ENCODE measurements at regions not wholly inside any gene's neighbourhood (a gene's known extent, or its start where the extent isn't known, plus 50 kb on each side); places are given as distances from the start of the nearest gene placed in this dataset.

- Histone ChIP-seq H3K27me3 (ENCODE audit: control insufficient read depth in 5 of 5, insufficient read depth in 4 of 5, low read length in 5 of 5) (peaks cover 0 to 9% (median 2%) of the 10 kb centered on the region in 5 donors), H3K4me1 (ENCODE audit: control insufficient read depth in 5 of 5, insufficient read depth in 5 of 5, low read length in 5 of 5) (no peaks in the 10 kb centered on the region), H3K27ac (ENCODE audit: low read depth, low read length) (no peak overlapping the region), H3K9me3 (ENCODE audit: control insufficient read depth in 5 of 5, low read length in 5 of 5) (no peaks in the 10 kb centered on the region), H3K36me3 (ENCODE audit: control insufficient read depth in 5 of 5, insufficient read depth in 5 of 5, low read length in 5 of 5) (no peaks in the 10 kb centered on the region), H3K4me3 (ENCODE audit: low read depth in 1 of 5, low read length in 5 of 5) (no peak overlapping the region), H3K9ac (ENCODE audit: low read length in 5 of 5) (no peak overlapping the region)
Measured at GRCh38 chr22:48685767-48686166, 1141.9 kb downstream of the BRD1 start.

GRCh38 chr22:48683640-48684039 is 1144.0 kb downstream of the BRD1 start:
- no peak overlapping the region for H3K9ac ChIP-seq (ENCODE audit: low read length in 5 of 5)
- H3K36me3 ChIP-seq (ENCODE audit: control insufficient read depth in 5 of 5, insufficient read depth in 5 of 5, low read length in 5 of 5) = no peaks in the 10 kb centered on the region
- no peak overlapping the region for H3K4me3 ChIP-seq (ENCODE audit: low read depth in 1 of 5, low read length in 5 of 5)
- no peaks in the 10 kb centered on the region for H3K4me1 ChIP-seq (ENCODE audit: control insufficient read depth in 5 of 5, insufficient read depth in 5 of 5, low read length in 5 of 5)
- no peaks in the 10 kb centered on the region for H3K9me3 ChIP-seq (ENCODE audit: control insufficient read depth in 5 of 5, low read length in 5 of 5)
- H3K27ac ChIP-seq (ENCODE audit: low read depth, low read length) = no peak overlapping the region
- H3K27me3 ChIP-seq (ENCODE audit: control insufficient read depth in 5 of 5, insufficient read depth in 4 of 5, low read length in 5 of 5) = peaks cover 0 to 7% (median 0%) of the 10 kb centered on the region in 5 donors

GRCh38 chr22:48682504-48682903 is 1145.2 kb downstream of the BRD1 start:
- H3K27ac ChIP-seq (ENCODE audit: low read depth, low read length) = no peak overlapping the region
- no peak overlapping the region for H3K4me3 ChIP-seq (ENCODE audit: low read depth in 1 of 5, low read length in 5 of 5)
- peaks cover 0 to 6% (median 0%) of the 10 kb centered on the region in 5 donors for H3K27me3 ChIP-seq (ENCODE audit: control insufficient read depth in 5 of 5, insufficient read depth in 4 of 5, low read length in 5 of 5)
- H3K36me3 ChIP-seq (ENCODE audit: control insufficient read depth in 5 of 5, insufficient read depth in 5 of 5, low read length in 5 of 5) = no peaks in the 10 kb centered on the region
- H3K4me1 ChIP-seq (ENCODE audit: control insufficient read depth in 5 of 5, insufficient read depth in 5 of 5, low read length in 5 of 5) = no peaks in the 10 kb centered on the region
- no peaks in the 10 kb centered on the region for H3K9me3 ChIP-seq (ENCODE audit: control insufficient read depth in 5 of 5, low read length in 5 of 5)
- no peak overlapping the region for H3K9ac ChIP-seq (ENCODE audit: low read length in 5 of 5)

GRCh38 chr22:48680601-48681000 is 1147.1 kb downstream of the BRD1 start:
- H3K9ac ChIP-seq (ENCODE audit: low read length in 5 of 5) = no peak overlapping the region
- no peaks in the 10 kb centered on the region for H3K9me3 ChIP-seq (ENCODE audit: control insufficient read depth in 5 of 5, low read length in 5 of 5)
- peaks cover 0 to 8% (median 0%) of the 10 kb centered on the region in 5 donors for H3K27me3 ChIP-seq (ENCODE audit: control insufficient read depth in 5 of 5, insufficient read depth in 4 of 5, low read length in 5 of 5)
- H3K27ac ChIP-seq (ENCODE audit: low read depth, low read length) = no peak overlapping the region
- no peak overlapping the region for H3K4me3 ChIP-seq (ENCODE audit: low read depth in 1 of 5, low read length in 5 of 5)
- H3K4me1 ChIP-seq (ENCODE audit: control insufficient read depth in 5 of 5, insufficient read depth in 5 of 5, low read length in 5 of 5) = no peaks in the 10 kb centered on the region
- H3K36me3 ChIP-seq (ENCODE audit: control insufficient read depth in 5 of 5, insufficient read depth in 5 of 5, low read length in 5 of 5) = no peaks in the 10 kb centered on the region

- Histone ChIP-seq H3K4me3 (ENCODE audit: low read depth in 1 of 5, low read length in 5 of 5) (no peak overlapping the region), H3K36me3 (ENCODE audit: control insufficient read depth in 5 of 5, insufficient read depth in 5 of 5, low read length in 5 of 5) (no peaks in the 10 kb centered on the region), H3K27ac (ENCODE audit: low read depth, low read length) (no peak overlapping the region)
Measured at GRCh38 chr22:48679656-48680555, 1147.8 kb downstream of the BRD1 start.

GRCh38 chr22:48678171-48679135 is 1149.2 kb downstream of the BRD1 start:
- Histone ChIP-seq H3K9ac (ENCODE audit: low read length in 5 of 5) (no peak overlapping the region), H3K27ac (ENCODE audit: low read depth, low read length) (no peak overlapping the region)

More at GRCh38 chr22:48679656-48680555, 1147.8 kb downstream of the BRD1 start:
- Histone ChIP-seq H3K27me3 (ENCODE audit: control insufficient read depth in 5 of 5, insufficient read depth in 4 of 5, low read length in 5 of 5) (peaks cover 0 to 8% (median 0%) of the 10 kb centered on the region in 5 donors), H3K9me3 (ENCODE audit: control insufficient read depth in 5 of 5, low read length in 5 of 5) (no peaks in the 10 kb centered on the region), H3K9ac (ENCODE audit: low read length in 5 of 5) (no peak overlapping the region), H3K4me1 (ENCODE audit: control insufficient read depth in 5 of 5, insufficient read depth in 5 of 5, low read length in 5 of 5) (no peaks in the 10 kb centered on the region)

GRCh38 chr22:48677621-48678020 is 1150.1 kb downstream of the BRD1 start:
- Histone ChIP-seq H3K27ac (ENCODE audit: low read depth, low read length) (no peak overlapping the region), H3K27me3 (ENCODE audit: control insufficient read depth in 5 of 5, insufficient read depth in 4 of 5, low read length in 5 of 5) (peaks cover 0 to 8% (median 0%) of the 10 kb centered on the region in 5 donors), H3K4me3 (ENCODE audit: low read depth in 1 of 5, low read length in 5 of 5) (no peak overlapping the region), H3K9ac (ENCODE audit: low read length in 5 of 5) (no peak overlapping the region), H3K36me3 (ENCODE audit: control insufficient read depth in 5 of 5, insufficient read depth in 5 of 5, low read length in 5 of 5) (no peaks in the 10 kb centered on the region), H3K4me1 (ENCODE audit: control insufficient read depth in 5 of 5, insufficient read depth in 5 of 5, low read length in 5 of 5) (no peaks in the 10 kb centered on the region), H3K9me3 (ENCODE audit: control insufficient read depth in 5 of 5, low read length in 5 of 5) (peaks cover 0 to 14% (median 10%) of the 10 kb centered on the region in 5 donors)

More at GRCh38 chr22:48678171-48679135, 1149.2 kb downstream of the BRD1 start:
- Histone ChIP-seq H3K4me3 (ENCODE audit: low read depth in 1 of 5, low read length in 5 of 5) (no peak overlapping the region), H3K27me3 (ENCODE audit: control insufficient read depth in 5 of 5, insufficient read depth in 4 of 5, low read length in 5 of 5) (peaks cover 0 to 8% (median 0%) of the 10 kb centered on the region in 5 donors), H3K36me3 (ENCODE audit: control insufficient read depth in 5 of 5, insufficient read depth in 5 of 5, low read length in 5 of 5) (no peaks in the 10 kb centered on the region), H3K4me1 (ENCODE audit: control insufficient read depth in 5 of 5, insufficient read depth in 5 of 5, low read length in 5 of 5) (no peaks in the 10 kb centered on the region), H3K9me3 (ENCODE audit: control insufficient read depth in 5 of 5, low read length in 5 of 5) (peaks cover 0 to 5% (median 2%) of the 10 kb centered on the region in 5 donors)

- no peaks in the 10 kb centered on the region for H3K4me1 ChIP-seq (ENCODE audit: control insufficient read depth in 5 of 5, insufficient read depth in 5 of 5, low read length in 5 of 5)
- H3K27ac ChIP-seq (ENCODE audit: low read depth, low read length) = no peak overlapping the region
- H3K4me3 ChIP-seq (ENCODE audit: low read depth in 1 of 5, low read length in 5 of 5) = no peak overlapping the region
- H3K27me3 ChIP-seq (ENCODE audit: control insufficient read depth in 5 of 5, insufficient read depth in 4 of 5, low read length in 5 of 5) = peaks cover 0 to 6% (median 0%) of the 10 kb centered on the region in 5 donors
- no peak overlapping the region for H3K9ac ChIP-seq (ENCODE audit: low read length in 5 of 5)
- no peaks in the 10 kb centered on the region for H3K36me3 ChIP-seq (ENCODE audit: control insufficient read depth in 5 of 5, insufficient read depth in 5 of 5, low read length in 5 of 5)
- H3K9me3 ChIP-seq (ENCODE audit: control insufficient read depth in 5 of 5, low read length in 5 of 5) = peaks cover 2 to 18% (median 15%) of the 10 kb centered on the region in 5 donors
Measured at GRCh38 chr22:48677168-48677520, 1150.5 kb downstream of the BRD1 start.

GRCh38 chr22:48676266-48677167 is 1151.2 kb downstream of the BRD1 start:
- Histone ChIP-seq H3K27ac (ENCODE audit: low read depth, low read length) (no peak overlapping the region), H3K4me3 (ENCODE audit: low read depth in 1 of 5, low read length in 5 of 5) (no peak overlapping the region), H3K9me3 (ENCODE audit: control insufficient read depth in 5 of 5, low read length in 5 of 5) (peaks cover 2 to 24% (median 21%) of the 10 kb centered on the region in 5 donors), H3K27me3 (ENCODE audit: control insufficient read depth in 5 of 5, insufficient read depth in 4 of 5, low read length in 5 of 5) (peaks cover 0 to 5% (median 0%) of the 10 kb centered on the region in 5 donors), H3K4me1 (ENCODE audit: control insufficient read depth in 5 of 5, insufficient read depth in 5 of 5, low read length in 5 of 5) (no peaks in the 10 kb centered on the region), H3K36me3 (ENCODE audit: control insufficient read depth in 5 of 5, insufficient read depth in 5 of 5, low read length in 5 of 5) (no peaks in the 10 kb centered on the region), H3K9ac (ENCODE audit: low read length in 5 of 5) (no peak overlapping the region)
